ENCODE measurements at regions not wholly inside any gene's neighbourhood (a gene's known extent, or its start where the extent isn't known, plus 50 kb on each side); places are given as distances from the start of the nearest gene placed in this dataset.

DNA sequence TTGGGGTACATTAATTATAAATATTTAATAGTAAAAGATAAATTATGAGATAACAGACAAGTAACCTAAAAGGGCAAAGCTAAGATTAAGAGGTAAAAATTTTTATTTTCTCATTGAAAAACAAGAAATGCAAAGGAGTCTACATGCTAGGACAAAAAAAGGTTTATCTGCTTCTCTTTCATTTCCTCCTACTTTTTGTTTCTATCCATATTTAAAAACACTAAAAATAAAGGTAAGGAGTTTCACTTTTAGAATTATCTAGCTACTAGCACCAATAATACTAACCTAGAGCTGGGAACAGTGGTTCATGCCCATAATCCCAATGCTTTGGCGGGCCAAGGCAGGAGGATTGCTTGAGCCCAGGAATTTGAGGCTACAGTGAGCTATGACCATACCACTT, 1551.7 kb upstream of the SLC39A10 start:
- no peaks in the 10 kb centered on the region for H4K20me1 ChIP-seq (ENCODE audit: insufficient read depth, low read length)
- no peak overlapping the region for H2AFZ ChIP-seq (ENCODE audit: low read depth, low read length)
- no peaks in the 10 kb centered on the region for H3K27me3 Mint-ChIP-seq (ENCODE audit: low read depth, unreplicated experiment)
- H3K79me2 ChIP-seq (ENCODE audit: insufficient read depth, low read length) = no peaks in the 10 kb centered on the region
- H3K36me3 ChIP-seq (ENCODE audit: insufficient read depth, low read length) = no peaks in the 10 kb centered on the region
- no peak for DNase-seq (ENCODE audit: low read depth)
- no peak overlapping the region for H3K27ac ChIP-seq (ENCODE audit: low read depth, low read length)
- H3K4me1 Mint-ChIP-seq (ENCODE audit: low read depth, unreplicated experiment) = no peaks in the 10 kb centered on the region
- no peak overlapping the region for H3K9ac ChIP-seq (ENCODE audit: low read length)
- no peaks in the 10 kb centered on the region for H3K4me1 ChIP-seq (ENCODE audit: insufficient read depth, low read length)
- H3K4me3 Mint-ChIP-seq (ENCODE audit: unreplicated experiment) = no peak overlapping the region
- no peak overlapping the region for H3K4me2 ChIP-seq (ENCODE audit: low read length)
- H3K36me3 Mint-ChIP-seq (ENCODE audit: low read depth, unreplicated experiment) = no peaks in the 10 kb centered on the region
- H3K9me3 Mint-ChIP-seq (ENCODE audit: unreplicated experiment) = no peaks in the 10 kb centered on the region
- H3K9me3 ChIP-seq (ENCODE audit: insufficient read depth, low read depth, low read length) = no peaks in the 10 kb centered on the region
- no peak overlapping the region for H3K27ac Mint-ChIP-seq (ENCODE audit: unreplicated experiment)
- TF ChIP-seq, protein P1, sequence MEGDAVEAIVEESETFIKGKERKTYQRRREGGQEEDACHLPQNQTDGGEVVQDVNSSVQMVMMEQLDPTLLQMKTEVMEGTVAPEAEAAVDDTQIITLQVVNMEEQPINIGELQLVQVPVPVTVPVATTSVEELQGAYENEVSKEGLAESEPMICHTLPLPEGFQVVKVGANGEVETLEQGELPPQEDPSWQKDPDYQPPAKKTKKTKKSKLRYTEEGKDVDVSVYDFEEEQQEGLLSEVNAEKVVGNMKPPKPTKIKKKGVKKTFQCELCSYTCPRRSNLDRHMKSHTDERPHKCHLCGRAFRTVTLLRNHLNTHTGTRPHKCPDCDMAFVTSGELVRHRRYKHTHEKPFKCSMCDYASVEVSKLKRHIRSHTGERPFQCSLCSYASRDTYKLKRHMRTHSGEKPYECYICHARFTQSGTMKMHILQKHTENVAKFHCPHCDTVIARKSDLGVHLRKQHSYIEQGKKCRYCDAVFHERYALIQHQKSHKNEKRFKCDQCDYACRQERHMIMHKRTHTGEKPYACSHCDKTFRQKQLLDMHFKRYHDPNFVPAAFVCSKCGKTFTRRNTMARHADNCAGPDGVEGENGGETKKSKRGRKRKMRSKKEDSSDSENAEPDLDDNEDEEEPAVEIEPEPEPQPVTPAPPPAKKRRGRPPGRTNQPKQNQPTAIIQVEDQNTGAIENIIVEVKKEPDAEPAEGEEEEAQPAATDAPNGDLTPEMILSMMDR (IDR thresholded peaks at IDR 0.05; ENCODE audit: insufficient read depth, low read depth, low read length) = no peak
- no peak for TF ChIP-seq EZH2 (IDR thresholded peaks at IDR 0.05; ENCODE audit: insufficient read depth, low read length)
- no peak for FAIRE-seq
- no peak overlapping the region for H3K4me3 ChIP-seq (ENCODE audit: insufficient read depth, low read depth, low read length)
- H3K27me3 ChIP-seq (ENCODE audit: insufficient read depth, low read length) = no peaks in the 10 kb centered on the region

DNA sequence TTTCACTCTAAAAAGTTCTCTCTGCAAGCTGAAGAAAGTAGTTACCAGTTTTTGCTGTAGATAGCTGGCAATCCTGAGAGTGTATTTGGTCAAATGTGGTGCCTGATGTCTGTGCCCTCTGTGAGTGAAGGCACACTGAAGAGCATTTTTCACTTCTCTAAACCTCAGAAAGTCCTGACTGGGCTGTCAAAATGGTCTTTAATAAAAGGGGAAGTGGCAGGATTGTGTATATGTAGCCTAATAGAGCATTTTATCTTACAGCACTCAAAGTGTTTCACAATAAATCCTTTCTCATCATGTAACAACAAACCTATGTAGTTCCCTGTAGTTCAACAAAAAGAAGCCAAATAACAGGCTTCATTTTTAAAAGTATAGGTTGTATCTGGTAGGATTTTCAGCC, 1552.3 kb upstream of the SLC39A10 start:
- Histone ChIP-seq H3K4me2 (ENCODE audit: low read length) (no peak overlapping the region), H3K4me1 (ENCODE audit: insufficient read depth, low read length) (no peaks in the 10 kb centered on the region), H3K9me3 (ENCODE audit: insufficient read depth, low read depth, low read length) (no peaks in the 10 kb centered on the region), H3K36me3 (ENCODE audit: insufficient read depth, low read length) (no peaks in the 10 kb centered on the region), H3K79me2 (ENCODE audit: insufficient read depth, low read length) (no peaks in the 10 kb centered on the region), H3K27me3 (ENCODE audit: insufficient read depth, low read length) (no peaks in the 10 kb centered on the region), H3K4me3 (ENCODE audit: insufficient read depth, low read depth, low read length) (no peak overlapping the region), H2AFZ (ENCODE audit: low read depth, low read length) (no peak overlapping the region), H4K20me1 (ENCODE audit: insufficient read depth, low read length) (no peaks in the 10 kb centered on the region), H3K27ac (ENCODE audit: low read depth, low read length) (no peak overlapping the region), H3K9ac (ENCODE audit: low read length) (no peak overlapping the region)
- FAIRE-seq (no peak), DNase-seq (ENCODE audit: low read depth) (no peak)
- no peak overlapping the region for H3K4me3 Mint-ChIP-seq (ENCODE audit: unreplicated experiment)
- H3K4me1 Mint-ChIP-seq (ENCODE audit: low read depth, unreplicated experiment) = no peaks in the 10 kb centered on the region
- H3K36me3 Mint-ChIP-seq (ENCODE audit: low read depth, unreplicated experiment) = no peaks in the 10 kb centered on the region
- peak overlapping the region; percentile 7 for H3K27ac Mint-ChIP-seq (ENCODE audit: unreplicated experiment)
- no peaks in the 10 kb centered on the region for H3K27me3 Mint-ChIP-seq (ENCODE audit: low read depth, unreplicated experiment)
- TF ChIP-seq, protein P1 (IDR thresholded peaks at IDR 0.05; ENCODE audit: insufficient read depth, low read depth, low read length) = no peak
- TF ChIP-seq EZH2 (IDR thresholded peaks at IDR 0.05; ENCODE audit: insufficient read depth, low read length) = no peak
- no peaks in the 10 kb centered on the region for H3K9me3 Mint-ChIP-seq (ENCODE audit: unreplicated experiment)

DNA sequence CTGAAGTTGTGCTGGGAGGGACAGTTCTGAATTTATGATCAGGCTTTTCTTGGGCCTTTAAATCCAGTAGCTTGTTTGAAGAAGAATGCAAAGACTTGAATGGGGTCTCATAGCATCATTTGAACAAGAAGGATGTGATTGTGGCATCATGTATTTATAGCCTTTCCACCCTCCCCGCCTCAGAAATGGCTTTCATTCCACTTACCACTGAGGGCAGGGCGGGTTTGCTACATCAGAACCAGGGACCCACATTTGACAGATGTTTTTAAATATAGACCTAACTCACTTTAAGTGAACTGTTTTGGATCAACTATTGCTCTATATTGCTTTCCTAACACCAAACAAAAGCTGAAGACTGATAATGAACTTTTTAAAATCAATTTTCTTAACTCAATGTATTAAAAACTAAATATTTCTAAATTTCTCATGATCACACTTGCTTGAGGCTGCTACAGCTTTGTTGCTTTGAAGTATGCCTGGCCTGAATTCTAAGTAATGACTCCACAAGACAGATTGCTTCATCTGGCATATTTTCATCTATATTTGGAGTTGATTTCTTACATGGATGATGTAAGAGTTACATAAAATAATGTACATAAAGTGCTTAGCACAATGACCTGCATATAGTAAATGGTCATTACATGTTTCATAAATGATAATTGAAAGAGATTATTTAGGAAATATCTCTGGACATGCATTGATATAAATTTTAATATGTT, 1552.9 kb upstream of the SLC39A10 start:
- Histone ChIP-seq H3K4me3 (ENCODE audit: insufficient read depth, low read depth, low read length) (no peak overlapping the region), H3K79me2 (ENCODE audit: insufficient read depth, low read length) (no peaks in the 10 kb centered on the region), H3K27ac (ENCODE audit: low read depth, low read length) (no peak overlapping the region), H3K9ac (ENCODE audit: low read length) (no peak overlapping the region), H3K4me1 (ENCODE audit: insufficient read depth, low read length) (no peaks in the 10 kb centered on the region), H4K20me1 (ENCODE audit: insufficient read depth, low read length) (no peaks in the 10 kb centered on the region), H3K9me3 (ENCODE audit: insufficient read depth, low read depth, low read length) (no peaks in the 10 kb centered on the region), H2AFZ (ENCODE audit: low read depth, low read length) (no peak overlapping the region), H3K27me3 (ENCODE audit: insufficient read depth, low read length) (no peaks in the 10 kb centered on the region), H3K36me3 (ENCODE audit: insufficient read depth, low read length) (no peaks in the 10 kb centered on the region), H3K4me2 (ENCODE audit: low read length) (no peak overlapping the region)
- Mint-ChIP-seq H3K9me3 (ENCODE audit: unreplicated experiment) (no peaks in the 10 kb centered on the region), H3K27me3 (ENCODE audit: low read depth, unreplicated experiment) (no peaks in the 10 kb centered on the region), H3K4me1 (ENCODE audit: low read depth, unreplicated experiment) (no peaks in the 10 kb centered on the region), H3K36me3 (ENCODE audit: low read depth, unreplicated experiment) (no peaks in the 10 kb centered on the region), H3K4me3 (ENCODE audit: unreplicated experiment) (no peak overlapping the region), H3K27ac (ENCODE audit: unreplicated experiment) (no peak overlapping the region)
- FAIRE-seq = no peak
- DNase-seq (ENCODE audit: low read depth) = no peak
- no peak for TF ChIP-seq EZH2 (IDR thresholded peaks at IDR 0.05; ENCODE audit: insufficient read depth, low read length)
- TF ChIP-seq, protein P1 (IDR thresholded peaks at IDR 0.05; ENCODE audit: insufficient read depth, low read depth, low read length) = no peak
